HEK293T (cell line): ENCODE measurements at regions not wholly inside any gene's neighbourhood (a gene's known extent, or its start where the extent isn't known, plus 50 kb on each side); places are given as distances from the start of the nearest gene placed in this dataset.

Source experiments
- CTCF ChIA-PET: fragments of 350-600 bp; formaldehyde crosslinking; extraction: SDS; loops from one replicate; lab custom pipeline; 2021; ENCODE audit warnings: antibody characterized with exemption, inconsistent platforms; lab: Yijun Ruan, JAX
- POLR2A ChIA-PET: fragments of 350-600 bp; formaldehyde crosslinking; extraction: SDS; loops from one replicate; lab custom pipeline; 2020; ENCODE audit warnings: antibody characterized with exemption, inconsistent platforms; lab: Yijun Ruan, JAX
- DNase-seq: peaks from one replicate; pipeline ENCODE4 v3.0.0; 2012; ENCODE audit warnings: mixed read lengths; ENCODE audit errors: extremely low spot score
- ARNT ChIP-seq: fragments of 450-650 bp; IDR thresholded peaks from 2 replicates; pipeline ENCODE4 v1.6.1; 2017; ENCODE audit warnings: mild to moderate bottlenecking
- BHLHE40 ChIP-seq: fragments of 450-650 bp; IDR thresholded peaks from 2 replicates; pipeline ENCODE4 v1.6.1; 2016; ENCODE audit warnings: mild to moderate bottlenecking, moderate library complexity, borderline replicate concordance
- CTBP1 ChIP-seq: fragments of 450-650 bp; IDR thresholded peaks from 2 replicates; pipeline ENCODE4 v1.6.1; 2016; ENCODE audit warnings: borderline replicate concordance
- ELF4 ChIP-seq: fragments of 450-650 bp; IDR thresholded peaks from 2 replicates; pipeline ENCODE4 v1.6.1; 2017; ENCODE audit warnings: antibody characterized with exemption
- FOXA1 ChIP-seq: fragments of 450-650 bp; IDR thresholded peaks from 2 replicates; pipeline ENCODE4 v1.6.1; 2016; ENCODE audit warnings: mild to moderate bottlenecking
- FOXK2 ChIP-seq: fragments of 450-650 bp; IDR thresholded peaks from 2 replicates; pipeline ENCODE4 v1.6.1; 2016; ENCODE audit warnings: mild to moderate bottlenecking
- FOXM1 ChIP-seq: fragments of 450-650 bp; IDR thresholded peaks from 2 replicates; pipeline ENCODE4 v1.6.1; 2017; ENCODE audit warnings: mild to moderate bottlenecking, borderline replicate concordance
- HDGF ChIP-seq: fragments of 450-650 bp; IDR thresholded peaks from 2 replicates; pipeline ENCODE4 v1.6.1; 2017; ENCODE audit warnings: antibody characterized with exemption, borderline replicate concordance
- L3MBTL2 ChIP-seq: fragments of 450-650 bp; conservative IDR thresholded peaks from 2 replicates; pipeline ENCODE4 v1.6.1; 2016; ENCODE audit warnings: mild to moderate bottlenecking
- LEF1 ChIP-seq: fragments of 450-650 bp; IDR thresholded peaks from 2 replicates; pipeline ENCODE4 v1.6.1; 2017; ENCODE audit warnings: mild to moderate bottlenecking, borderline replicate concordance
- NFRKB ChIP-seq: fragments of 450-650 bp; IDR thresholded peaks from 2 replicates; pipeline ENCODE4 v1.6.1; 2016; ENCODE audit warnings: mild to moderate bottlenecking, moderate library complexity
- SP1 ChIP-seq: fragments of 450-650 bp; IDR thresholded peaks from 2 replicates; pipeline ENCODE4 v1.6.1; 2017
- SUZ12 ChIP-seq: fragments of 450-650 bp; IDR thresholded peaks from 2 replicates; pipeline ENCODE4 v1.6.1; 2016; ENCODE audit warnings: mild to moderate bottlenecking
- TARDBP ChIP-seq: fragments of 450-650 bp; IDR thresholded peaks from 2 replicates; pipeline ENCODE4 v1.6.1; 2016
- ZNF384 ChIP-seq: fragments of 450-650 bp; IDR thresholded peaks from 2 replicates; pipeline ENCODE4 v1.6.1; 2016
- TF ChIP-seq, protein P1 (sequence below): fragments of 450-650 bp; IDR thresholded peaks from 2 replicates; pipeline ENCODE4 v1.6.1; 2016

DNA sequence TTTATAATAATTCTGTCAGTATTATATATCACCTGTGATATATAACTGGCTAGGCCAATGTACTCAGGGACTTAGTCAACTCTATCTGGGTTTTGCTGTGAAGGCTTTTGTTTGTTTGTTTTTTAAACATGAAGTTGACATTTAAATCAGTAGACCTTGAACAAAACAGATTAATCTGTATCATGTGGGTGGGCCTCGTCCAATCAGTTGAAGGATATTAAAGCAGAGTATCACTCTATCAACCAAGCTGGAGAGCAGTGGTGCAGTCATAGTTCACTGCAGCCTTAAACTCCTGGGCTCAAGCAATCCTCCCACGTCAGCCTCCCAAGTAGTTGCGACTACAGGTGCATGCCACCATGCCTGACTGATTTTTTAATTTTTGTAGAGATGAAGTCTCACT, 870.2 kb downstream of the TYW1 start:
- TF ChIP-seq FOXA1 (no peak), HDGF (no peak), LEF1 (no peak), FOXK2 (no peak), CTBP1 (no peak), NFRKB (no peak)
- ChIA-PET POLR2A (no interaction called here), CTCF (no interaction called here)
- DNase-seq = no peak

- CTCF ChIA-PET = no interaction called here
- TF ChIP-seq ELF4 (no peak), FOXM1 (no peak), FOXK2 (no peak), BHLHE40 (no peak), LEF1 (no peak), SUZ12 (no peak), ZNF384 (no peak), CTBP1 (no peak), ARNT (no peak), NFRKB (no peak)
- TF ChIP-seq, protein P1, sequence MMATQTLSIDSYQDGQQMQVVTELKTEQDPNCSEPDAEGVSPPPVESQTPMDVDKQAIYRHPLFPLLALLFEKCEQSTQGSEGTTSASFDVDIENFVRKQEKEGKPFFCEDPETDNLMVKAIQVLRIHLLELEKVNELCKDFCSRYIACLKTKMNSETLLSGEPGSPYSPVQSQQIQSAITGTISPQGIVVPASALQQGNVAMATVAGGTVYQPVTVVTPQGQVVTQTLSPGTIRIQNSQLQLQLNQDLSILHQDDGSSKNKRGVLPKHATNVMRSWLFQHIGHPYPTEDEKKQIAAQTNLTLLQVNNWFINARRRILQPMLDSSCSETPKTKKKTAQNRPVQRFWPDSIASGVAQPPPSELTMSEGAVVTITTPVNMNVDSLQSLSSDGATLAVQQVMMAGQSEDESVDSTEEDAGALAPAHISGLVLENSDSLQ = no peak
- DNase-seq = no peak
- POLR2A ChIA-PET = no interaction called here
Measured at GRCh38 chr7:67870396-67870795, 873.8 kb downstream of the TYW1 start.

DNA sequence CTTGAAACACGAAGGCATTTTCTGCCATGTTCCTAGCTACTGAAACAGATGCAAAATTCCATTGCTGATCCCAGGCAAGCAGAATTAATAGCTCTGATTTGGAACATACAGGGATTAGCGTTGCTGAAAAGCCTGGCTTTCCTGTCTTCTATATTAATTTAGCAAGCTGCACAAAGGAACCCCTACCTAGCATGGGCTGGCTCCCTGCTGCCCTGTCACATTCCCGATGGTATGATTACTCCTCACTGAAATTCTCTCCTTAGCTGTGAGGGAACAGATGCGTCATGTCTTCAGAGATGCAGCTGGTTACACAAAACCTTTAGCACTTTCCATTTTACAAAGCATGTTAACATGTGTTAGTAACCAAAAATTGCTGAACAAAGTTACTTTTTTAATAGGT, 878.9 kb downstream of the TYW1 start:
- no peak for TF ChIP-seq BHLHE40
- TF ChIP-seq TARDBP = no peak
- TF ChIP-seq CTBP1 = no peak
- no peak for TF ChIP-seq FOXK2
- no peak for TF ChIP-seq LEF1
- no peak for TF ChIP-seq HDGF
- TF ChIP-seq, protein P1 = no peak
- no peak for TF ChIP-seq FOXA1
- TF ChIP-seq ELF4 = no peak
- TF ChIP-seq ZNF384 = no peak
- TF ChIP-seq SUZ12 = no peak
- no peak for TF ChIP-seq SP1
- TF ChIP-seq NFRKB = no peak
- no peak for TF ChIP-seq ARNT
- TF ChIP-seq FOXM1 = no peak
- CTCF ChIA-PET = interaction anchor here (0.5 kb wide), 1 partner anchor 1201 kb away, joined by 6 read pairs; no protein-coding TSS in a partner anchor
- POLR2A ChIA-PET = no interaction called here
- DNase-seq = no peak

DNA sequence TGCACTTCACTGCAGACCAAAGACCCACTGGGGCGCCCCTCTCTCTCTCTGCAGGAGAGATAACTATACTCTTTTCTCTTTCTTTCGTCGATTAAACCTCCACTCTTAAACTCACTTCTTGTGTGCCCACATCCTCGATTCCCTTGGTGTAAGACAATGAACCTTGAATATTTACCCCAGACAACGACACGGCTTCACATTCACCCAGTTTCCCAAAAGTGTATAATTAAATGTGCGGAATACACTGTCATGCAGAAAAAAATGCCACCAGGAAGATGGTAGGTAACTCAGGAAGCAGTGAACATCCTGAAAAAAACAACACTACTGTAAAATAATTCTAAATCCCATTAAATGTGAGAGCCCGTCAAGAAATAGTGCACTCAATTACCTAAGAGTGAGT, 882.2 kb downstream of the TYW1 start:
- DNase-seq = no peak
- ChIA-PET CTCF (no interaction called here), POLR2A (no interaction called here)
- no peak for TF ChIP-seq FOXM1
- no peak for TF ChIP-seq SP1
- no peak for TF ChIP-seq CTBP1
- TF ChIP-seq FOXK2 = no peak
- TF ChIP-seq ELF4 = no peak
- TF ChIP-seq, protein P1 = no peak
- TF ChIP-seq LEF1 = no peak
- TF ChIP-seq HDGF = no peak
- TF ChIP-seq TARDBP = no peak
- no peak for TF ChIP-seq L3MBTL2
- TF ChIP-seq NFRKB = no peak
- no peak for TF ChIP-seq FOXA1

DNA sequence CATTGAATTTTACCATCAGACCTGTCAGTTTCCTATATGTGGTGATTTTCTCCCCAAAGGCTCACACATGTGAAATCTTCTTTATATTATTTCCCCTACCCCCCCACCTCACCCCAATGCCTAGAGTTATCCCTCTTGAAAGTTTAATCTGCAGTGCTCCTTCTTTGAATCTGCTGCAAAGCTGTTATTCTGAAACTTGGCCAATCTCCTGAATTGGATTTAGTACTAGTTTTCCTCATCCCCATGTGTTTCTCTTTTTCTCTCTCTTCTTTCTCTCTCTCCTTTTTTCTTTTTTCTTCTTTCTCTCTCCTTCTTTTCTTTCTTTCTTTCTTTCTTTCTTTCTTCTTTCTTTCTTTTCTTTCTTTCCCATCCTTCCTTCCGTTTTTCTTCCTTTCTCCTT, 886.2 kb downstream of the TYW1 start:
- TF ChIP-seq ARNT (no peak), HDGF (no peak), BHLHE40 (no peak), SP1 (no peak), ELF4 (no peak)
- ChIA-PET CTCF (no interaction called here), POLR2A (no interaction called here)
- no peak for DNase-seq

- ChIA-PET CTCF (no interaction called here), POLR2A (no interaction called here)
- TF ChIP-seq SP1 = no peak
- DNase-seq = no peak
Measured at GRCh38 chr7:67890316-67890715, 893.7 kb downstream of the TYW1 start.

DNA sequence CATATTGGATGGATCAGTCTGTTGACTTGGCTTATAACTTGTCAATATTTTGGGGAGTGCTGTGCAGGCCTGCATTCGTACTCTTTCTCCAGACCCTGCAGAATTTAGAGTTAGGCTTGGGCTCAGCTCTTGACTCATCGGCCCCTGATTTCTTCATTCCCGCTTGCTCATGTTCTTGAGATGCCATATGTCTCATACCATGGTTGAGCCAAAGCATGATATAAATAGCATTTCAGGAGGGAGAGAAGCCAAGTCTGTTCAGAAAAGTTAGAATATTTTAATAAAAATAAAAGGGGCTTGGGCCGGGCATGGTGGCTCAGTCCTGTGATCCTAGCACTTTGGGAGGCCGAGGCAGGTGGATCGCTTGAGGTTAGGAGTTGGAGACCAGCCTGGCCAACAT, 898.1 kb downstream of the TYW1 start:
- ChIA-PET POLR2A (no interaction called here), CTCF (interaction anchor here (0.6 kb wide), 1 partner anchor 1295 kb away, joined by 9 read pairs; no protein-coding TSS in a partner anchor)
- DNase-seq = no peak
- TF ChIP-seq CTBP1 (no peak), ARNT (no peak), HDGF (no peak), FOXK2 (no peak), L3MBTL2 (no peak), ZNF384 (no peak), NFRKB (no peak), SUZ12 (no peak), FOXA1 (no peak), BHLHE40 (no peak), SP1 (no peak)
- TF ChIP-seq, protein P1 = no peak
